ENCODE measurements at regions not wholly inside any gene's neighbourhood (a gene's known extent, or its start where the extent isn't known, plus 50 kb on each side); places are given as distances from the start of the nearest gene placed in this dataset.
A peak's percentile ranks its signal among the peaks of the same experiment; 100 is the strongest.

- no peak for TF ChIP-seq CTCF (IDR thresholded peaks at IDR 0.05; ENCODE audit: insufficient read depth, low read length)
- DNase-seq (ENCODE audit: low read depth), result no peak
- no peak overlapping the region for H3K4me3 ChIP-seq (ENCODE audit: low read depth, low read length)
Measured at GRCh38 chr1:173128742-173129141, 78.0 kb upstream of the TNFSF18 start.

- H3K4me3 ChIP-seq (ENCODE audit: low read depth, low read length), result no peak overlapping the region
- DNase-seq (ENCODE audit: low read depth), result no peak
- no peak for TF ChIP-seq CTCF (IDR thresholded peaks at IDR 0.05; ENCODE audit: insufficient read depth, low read length)
Measured at GRCh38 chr1:173127369-173128307, 76.9 kb upstream of the TNFSF18 start.

GRCh38 chr1:173126421-173126820, 75.7 kb upstream of the TNFSF18 start:
- TF ChIP-seq CTCF (IDR thresholded peaks at IDR 0.05; ENCODE audit: insufficient read depth, low read length), result no peak
- DNase-seq (ENCODE audit: low read depth), result no peak

DNA sequence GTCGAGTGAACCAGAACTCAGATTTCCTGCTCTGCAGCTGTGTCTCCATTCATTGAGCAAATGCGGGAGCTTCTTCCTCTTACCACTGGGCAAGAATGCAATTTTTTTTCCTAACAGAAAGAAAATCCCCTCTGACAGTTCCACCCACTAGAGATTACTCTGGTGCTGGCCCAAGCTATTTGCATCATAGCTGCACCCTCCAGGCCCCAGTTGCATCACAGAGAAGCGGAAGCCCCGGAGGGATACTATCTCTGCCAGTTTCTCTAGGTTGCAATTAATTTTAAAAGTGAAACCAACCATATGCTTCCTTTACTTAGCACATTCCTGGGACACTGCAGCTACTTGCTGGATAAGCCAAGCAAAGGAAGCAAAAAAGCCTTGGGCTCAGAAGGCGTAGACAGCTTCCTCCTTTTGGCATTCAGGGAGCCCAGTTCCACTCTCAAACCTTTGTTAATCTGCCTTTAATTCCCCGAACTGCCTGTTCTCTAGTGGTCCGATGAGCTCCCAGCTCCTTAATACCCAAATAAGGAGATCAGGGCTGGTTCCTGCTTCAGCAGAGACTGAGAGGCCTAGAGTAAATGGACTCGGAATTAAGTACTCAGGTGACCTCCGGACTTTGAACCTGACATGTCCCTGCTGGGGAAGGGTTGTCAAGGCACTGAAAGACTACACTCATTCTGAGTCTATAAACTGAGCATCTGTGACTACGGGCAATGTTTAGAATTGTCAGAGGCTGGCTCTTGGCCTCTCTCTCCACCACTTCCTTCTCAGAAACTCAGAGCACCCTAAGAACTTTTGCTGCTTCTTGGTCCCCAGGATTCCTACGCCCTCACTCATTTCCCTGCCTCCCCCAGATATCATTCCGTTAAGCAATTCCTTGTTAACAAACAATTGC, 72.5 kb upstream of the TNFSF18 start:
- DNase-seq (ENCODE audit: low read depth), result peak; percentile 97
- peak overlapping the region; percentile 19 for H3K4me3 ChIP-seq (ENCODE audit: low read depth, low read length)
- TF ChIP-seq CTCF (IDR thresholded peaks at IDR 0.05; ENCODE audit: insufficient read depth, low read length), result no peak

More at GRCh38 chr1:173126421-173126820, 75.7 kb upstream of the TNFSF18 start:
- no peak overlapping the region for H3K4me3 ChIP-seq (ENCODE audit: low read depth, low read length)

GRCh38 chr1:173122344-173122935, 71.7 kb upstream of the TNFSF18 start:
- H3K4me3 ChIP-seq (ENCODE audit: low read depth, low read length), result peak overlapping the region; percentile 19
- peak; percentile 32 for DNase-seq (ENCODE audit: low read depth)
- TF ChIP-seq CTCF (IDR thresholded peaks at IDR 0.05; ENCODE audit: insufficient read depth, low read length), result no peak

DNA sequence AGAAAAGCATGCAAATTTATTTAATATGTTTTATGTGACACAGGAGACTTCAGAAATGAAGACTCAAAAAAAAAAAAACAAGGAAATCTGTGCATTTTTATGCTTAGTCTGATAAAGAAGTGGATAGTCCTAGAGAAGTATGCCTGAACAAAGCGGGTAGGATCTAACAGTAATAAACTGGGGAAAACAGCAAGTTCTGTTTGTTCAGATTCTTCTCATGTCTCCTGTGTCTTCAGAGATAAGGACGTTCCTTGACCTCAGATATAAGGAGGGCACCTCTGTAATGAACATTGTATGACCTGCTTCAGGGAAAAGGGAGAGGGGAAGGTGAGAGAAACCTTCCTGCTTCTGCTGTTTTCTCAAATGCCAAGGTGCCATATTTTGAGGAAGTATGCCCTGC, 67.7 kb upstream of the TNFSF18 start:
- DNase-seq (ENCODE audit: low read depth), result no peak
- no peak overlapping the region for H3K4me3 ChIP-seq (ENCODE audit: low read depth, low read length)
- no peak for TF ChIP-seq CTCF (IDR thresholded peaks at IDR 0.05; ENCODE audit: insufficient read depth, low read length)

Measured in fibroblast of the aortic adventitia (primary cell).